SK-N-SH (cell line): ENCODE measurements at regions not wholly inside any gene's neighbourhood (a gene's known extent, or its start where the extent isn't known, plus 50 kb on each side); places are given as distances from the start of the nearest gene placed in this dataset.

ENCODE experiments used
- CTCF ChIA-PET: fragments of 300-600, 350-600 bp; formaldehyde crosslinking; extraction: SDS; loops from one replicate; lab custom pipeline; 2021; lab: Yijun Ruan, JAX
- POLR2A ChIA-PET: fragments of 350-600 bp; sonication (Branson Sonifier 250); formaldehyde crosslinking; extraction: SDS; loops from one replicate; lab custom pipeline; 2020; ENCODE audit warnings: antibody characterized with exemption, inconsistent platforms; lab: Yijun Ruan, JAX
- DNase-seq: peaks from one replicate; pipeline ENCODE4 v3.0.0; 2012
- H2AFZ ChIP-seq: fragments of 200-600 bp; sonication (generic); 2 replicates; pipeline ENCODE4 v1.8.1; 2016; ENCODE audit warnings: antibody characterized with exemption, mild to moderate bottlenecking, low read depth
- H3F3A ChIP-seq: fragments of 200-600 bp; sonication (generic); replicated peaks from 2 replicates; pipeline ENCODE3; 2016; ENCODE audit warnings: antibody characterized with exemption, mild to moderate bottlenecking; ENCODE audit not compliant: insufficient read depth
- H3K27ac ChIP-seq, 2 experiments: fragments of 200-500 bp in 1 of 2; fragments of 200-600 bp in 1 of 2; sonication (Bioruptor generic) in 1 of 2; sonication (generic), shearing (Covaris generic) in 1 of 2; 2 replicates each; pipeline versions ENCODE4 v1.5.1 to v1.6.1; 2014 to 2016; ENCODE audit warnings: low read depth in 2 of 2, inconsistent platforms in 1 of 2, low read length in 1 of 2, mild to moderate bottlenecking in 1 of 2, mixed read lengths in 1 of 2
- H3K27me3 ChIP-seq: fragments of 200-600 bp; sonication (generic), shearing (Covaris generic); 2 replicates; pipeline ENCODE4 v1.6.1; 2016; ENCODE audit warnings: mixed run types; ENCODE audit not compliant: insufficient read depth
- H3K36me3 ChIP-seq, 2 experiments: fragments of 200-500 bp in 1 of 2; fragments of 200-600 bp in 1 of 2; sonication (Bioruptor generic) in 1 of 2; sonication (generic) in 1 of 2; replicated peaks in 1 of 2; 2 replicates each; pipeline versions ENCODE3 to v1.5.1; 2014 to 2016; ENCODE audit warnings: low read length in 1 of 2, mild to moderate bottlenecking in 1 of 2; ENCODE audit not compliant: insufficient read depth in 2 of 2, control insufficient read depth in 1 of 2
- H3K4me1 ChIP-seq, 2 experiments: fragments of 200-500 bp in 1 of 2; fragments of 200-600 bp in 1 of 2; sonication (Bioruptor generic) in 1 of 2; sonication (generic), shearing (Covaris generic) in 1 of 2; 2 replicates each; pipeline versions ENCODE4 v1.5.1 to v1.6.1; 2014 to 2016; ENCODE audit warnings: low read depth in 1 of 2, low read length in 1 of 2, mixed run types in 1 of 2; ENCODE audit not compliant: insufficient read depth in 2 of 2, control insufficient read depth in 1 of 2
- H3K4me2 ChIP-seq: fragments of 200-600 bp; sonication (generic), shearing (Covaris generic); 2 replicates; pipeline ENCODE4 v1.6.1; 2017; ENCODE audit warnings: mixed run types
- H3K4me3 ChIP-seq, 2 experiments: fragments of 200-500 bp in 1 of 2; fragments of 200-600 bp in 1 of 2; sonication (Bioruptor generic) in 1 of 2; sonication (generic), shearing (Covaris generic) in 1 of 2; 2 replicates each; pipeline versions ENCODE4 v1.5.1 to v1.8.1; 2014 to 2016; ENCODE audit warnings: low read depth in 2 of 2, inconsistent platforms in 1 of 2, low read length in 1 of 2, mild to moderate bottlenecking in 1 of 2, mixed read lengths in 1 of 2, moderate library complexity in 1 of 2
- H3K79me2 ChIP-seq: fragments of 200-600 bp; sonication (generic); 2 replicates; pipeline ENCODE4 v1.8.1; 2017; ENCODE audit warnings: mild to moderate bottlenecking; ENCODE audit not compliant: insufficient read depth
- H3K9ac ChIP-seq: fragments of 200-600 bp; sonication (generic); 2 replicates; pipeline ENCODE4 v1.6.1; 2017; ENCODE audit warnings: mixed run types
- H3K9me2 ChIP-seq: fragments of 200-600 bp; sonication (generic); 2 replicates; pipeline ENCODE4 v1.6.1; 2017; ENCODE audit warnings: mixed run types
- H3K9me3 ChIP-seq: fragments of 200-600 bp; sonication (generic); 2 replicates; pipeline ENCODE4 v1.6.1; 2017; ENCODE audit warnings: mixed run types, mild to moderate bottlenecking, moderate library complexity
- H4K20me1 ChIP-seq: fragments of 200-600 bp; sonication (generic); 2 replicates; pipeline ENCODE4 v1.6.1; 2017; ENCODE audit warnings: mild to moderate bottlenecking, mixed run types; ENCODE audit not compliant: insufficient read depth
- GABPA ChIP-seq: IDR thresholded peaks from 2 replicates; pipeline ENCODE4 v1.4.0; 2012; ENCODE audit warnings: low read depth, mild to moderate bottlenecking
- IRF3 ChIP-seq: fragments of 150-350 bp; IDR thresholded peaks from 2 replicates; pipeline ENCODE4 v1.6.1; 2016; ENCODE audit warnings: mild to moderate bottlenecking, low read depth, low read length
- JUND ChIP-seq: IDR thresholded peaks from 2 replicates; pipeline ENCODE4 v1.4.0; 2012
- MAX ChIP-seq: IDR thresholded peaks from 2 replicates; pipeline ENCODE4 v1.4.0; 2012; ENCODE audit warnings: low read depth
- MEF2A ChIP-seq: IDR thresholded peaks from 2 replicates; pipeline ENCODE4 v1.4.0; 2012; ENCODE audit warnings: low read depth, borderline replicate concordance
- PBX3 ChIP-seq: IDR thresholded peaks from 2 replicates; pipeline ENCODE4; 2012
- RAD21 ChIP-seq: IDR thresholded peaks from 2 replicates; pipeline ENCODE4 v1.6.1; 2012; ENCODE audit warnings: mild to moderate bottlenecking, low read length
- TCF12 ChIP-seq: IDR thresholded peaks from 2 replicates; pipeline ENCODE4 v1.4.0; 2012
- ZBTB33 ChIP-seq: IDR thresholded peaks from 2 replicates; pipeline ENCODE4 v1.4.0; 2012; ENCODE audit warnings: low read depth, borderline replicate concordance
- WGBS: methylation state at CpG from one replicate; pipeline ENCODE4 v1.1.6; 2017; ENCODE audit warnings: low lambda C conversion rate; 5-methylcytosine and 5-hydroxymethylcytosine counted together
- TF ChIP-seq, protein P1 (sequence below): IDR thresholded peaks from 2 replicates; pipeline ENCODE4 v1.4.0; 2012; ENCODE audit warnings: low read depth, borderline replicate concordance
- TF ChIP-seq, protein P2 (sequence below): IDR thresholded peaks from 2 replicates; pipeline ENCODE4 v1.6.1; 2012; ENCODE audit warnings: mild to moderate bottlenecking, low read depth, low read length, moderate library complexity

- DNase-seq: no peak
- CTCF ChIA-PET: interaction anchor here (1.8 kb wide), 1 partner anchor 15 kb away, joined by 5 read pairs; no protein-coding TSS in a partner anchor
- Histone ChIP-seq H3K27me3 (peaks cover 4% of the 10 kb centered on the region; the same call in 1 of the 2 replicates), H3K27ac (no peak overlapping the region), H3K9ac (no peak overlapping the region), H3K9me2 (no peaks in the 10 kb centered on the region), H2AFZ (no peak overlapping the region), H4K20me1 (no peaks in the 10 kb centered on the region), H3F3A (no peaks in the 10 kb centered on the region), H3K4me3 (no peak overlapping the region), H3K79me2 (no peaks in the 10 kb centered on the region), H3K36me3 (no peaks in the 10 kb centered on the region), H3K9me3 (no peaks in the 10 kb centered on the region), H3K4me2 (no peak overlapping the region), H3K4me1 (peaks cover 0 to 12% of the 10 kb centered on the region in 2 experiments; a peak in 3 of 4 replicates)
- TF ChIP-seq, protein P1, sequence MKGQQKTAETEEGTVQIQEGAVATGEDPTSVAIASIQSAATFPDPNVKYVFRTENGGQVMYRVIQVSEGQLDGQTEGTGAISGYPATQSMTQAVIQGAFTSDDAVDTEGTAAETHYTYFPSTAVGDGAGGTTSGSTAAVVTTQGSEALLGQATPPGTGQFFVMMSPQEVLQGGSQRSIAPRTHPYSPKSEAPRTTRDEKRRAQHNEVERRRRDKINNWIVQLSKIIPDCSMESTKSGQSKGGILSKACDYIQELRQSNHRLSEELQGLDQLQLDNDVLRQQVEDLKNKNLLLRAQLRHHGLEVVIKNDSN: no peak
- TF ChIP-seq RAD21: no peak
- TF ChIP-seq MAX: no peak
- TF ChIP-seq IRF3: no peak
- TF ChIP-seq PBX3: no peak
- no peak for TF ChIP-seq GABPA
- WGBS: 53% methylated on average over 1 of the region's 1 CpG
- POLR2A ChIA-PET: no interaction called here
Observed at GRCh38 chr13:32956595-32956933, 59.7 kb upstream of the KL start.

DNA sequence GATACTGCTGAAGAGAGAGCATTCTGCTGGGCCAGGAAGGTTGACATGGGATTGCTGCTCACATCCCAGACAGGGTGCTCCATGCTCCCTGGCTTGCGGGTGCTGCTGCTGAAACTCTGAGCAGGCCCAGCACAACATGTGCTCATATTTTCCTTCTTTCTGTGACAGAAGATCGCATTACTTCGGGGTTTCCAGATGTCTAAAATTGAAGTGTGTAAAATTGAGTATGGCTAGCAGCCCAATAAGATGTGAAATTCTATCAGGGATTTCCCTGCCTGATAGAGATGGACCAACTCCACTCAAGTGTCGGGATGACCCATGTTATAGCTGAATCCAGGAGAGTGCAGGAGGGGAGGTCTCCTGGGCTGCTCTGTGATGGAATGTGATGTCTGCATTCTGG lies 55.6 kb upstream of the KL start:
- ChIA-PET CTCF (no interaction called here), POLR2A (no interaction called here)
- H3K9me2 ChIP-seq: no peaks in the 10 kb centered on the region
- H4K20me1 ChIP-seq: no peaks in the 10 kb centered on the region
- DNase-seq: no peak
- no peak overlapping the region for H2AFZ ChIP-seq
- TF ChIP-seq ZBTB33: no peak
- TF ChIP-seq IRF3: no peak
- TF ChIP-seq JUND: no peak
- TF ChIP-seq, protein P2, sequence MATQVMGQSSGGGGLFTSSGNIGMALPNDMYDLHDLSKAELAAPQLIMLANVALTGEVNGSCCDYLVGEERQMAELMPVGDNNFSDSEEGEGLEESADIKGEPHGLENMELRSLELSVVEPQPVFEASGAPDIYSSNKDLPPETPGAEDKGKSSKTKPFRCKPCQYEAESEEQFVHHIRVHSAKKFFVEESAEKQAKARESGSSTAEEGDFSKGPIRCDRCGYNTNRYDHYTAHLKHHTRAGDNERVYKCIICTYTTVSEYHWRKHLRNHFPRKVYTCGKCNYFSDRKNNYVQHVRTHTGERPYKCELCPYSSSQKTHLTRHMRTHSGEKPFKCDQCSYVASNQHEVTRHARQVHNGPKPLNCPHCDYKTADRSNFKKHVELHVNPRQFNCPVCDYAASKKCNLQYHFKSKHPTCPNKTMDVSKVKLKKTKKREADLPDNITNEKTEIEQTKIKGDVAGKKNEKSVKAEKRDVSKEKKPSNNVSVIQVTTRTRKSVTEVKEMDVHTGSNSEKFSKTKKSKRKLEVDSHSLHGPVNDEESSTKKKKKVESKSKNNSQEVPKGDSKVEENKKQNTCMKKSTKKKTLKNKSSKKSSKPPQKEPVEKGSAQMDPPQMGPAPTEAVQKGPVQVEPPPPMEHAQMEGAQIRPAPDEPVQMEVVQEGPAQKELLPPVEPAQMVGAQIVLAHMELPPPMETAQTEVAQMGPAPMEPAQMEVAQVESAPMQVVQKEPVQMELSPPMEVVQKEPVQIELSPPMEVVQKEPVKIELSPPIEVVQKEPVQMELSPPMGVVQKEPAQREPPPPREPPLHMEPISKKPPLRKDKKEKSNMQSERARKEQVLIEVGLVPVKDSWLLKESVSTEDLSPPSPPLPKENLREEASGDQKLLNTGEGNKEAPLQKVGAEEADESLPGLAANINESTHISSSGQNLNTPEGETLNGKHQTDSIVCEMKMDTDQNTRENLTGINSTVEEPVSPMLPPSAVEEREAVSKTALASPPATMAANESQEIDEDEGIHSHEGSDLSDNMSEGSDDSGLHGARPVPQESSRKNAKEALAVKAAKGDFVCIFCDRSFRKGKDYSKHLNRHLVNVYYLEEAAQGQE: no peak
- no peak for TF ChIP-seq TCF12
- TF ChIP-seq MEF2A: no peak
- H3K4me1 ChIP-seq: peaks cover 0 to 13% of the 10 kb centered on the region in 2 experiments; a peak in 3 of 4 replicates
- no peak overlapping the region for H3K27ac ChIP-seq
- H3K4me2 ChIP-seq: no peak overlapping the region
- WGBS: 69% methylated on average over 4 of the region's 4 CpGs
- H3K9ac ChIP-seq: no peak overlapping the region
- H3K79me2 ChIP-seq: no peaks in the 10 kb centered on the region
- H3F3A ChIP-seq: no peaks in the 10 kb centered on the region
- peaks cover 4% of the 10 kb centered on the region; the same call in 1 of the 2 replicates for H3K27me3 ChIP-seq
- H3K9me3 ChIP-seq: no peaks in the 10 kb centered on the region
- H3K36me3 ChIP-seq: no peaks in the 10 kb centered on the region
- H3K4me3 ChIP-seq: no peak overlapping the region
